ENCODE measurements at regions not wholly inside any gene's neighbourhood (a gene's known extent, or its start where the extent isn't known, plus 50 kb on each side); places are given as distances from the start of the nearest gene placed in this dataset.

- H3K27ac ChIP-seq (ENCODE audit: low read depth, low read length, poor library complexity, severe bottlenecking): no peak overlapping the region
- POLR2A ChIA-PET: no interaction called here
- H3K79me2 ChIP-seq (ENCODE audit: insufficient read depth, low read depth, low read length): no peaks in the 10 kb centered on the region
- H3K4me2 ChIP-seq (ENCODE audit: low read length): no peak overlapping the region
- H3K36me3 ChIP-seq (ENCODE audit: insufficient read depth, low read length): no peaks in the 10 kb centered on the region
- H4K20me1 ChIP-seq (ENCODE audit: insufficient read depth, low read length): no peaks in the 10 kb centered on the region
- intact Hi-C loops (cut with micrococcal nuclease; ENCODE audit: unreplicated experiment): no loop called here
- no peak overlapping the region for H2AFZ ChIP-seq (ENCODE audit: low read length)
- DNase-seq (ENCODE audit: low spot score): no peak
- H3K9me2 ChIP-seq (ENCODE audit: insufficient read depth, low read length): no peaks in the 10 kb centered on the region
- no peaks in the 10 kb centered on the region for H3K4me1 ChIP-seq (ENCODE audit: insufficient read depth, low read length, poor library complexity, severe bottlenecking)
- CTCF ChIA-PET (ENCODE audit: unreplicated experiment): no interaction called here
- no TSS peak for BruUV-seq (replicated peaks)
- H3K4me3 ChIP-seq (ENCODE audit: low read depth, low read length, poor library complexity, severe bottlenecking): no peak overlapping the region
- TF ChIP-seq EZH2phosphoT487 (IDR thresholded peaks at IDR 0.05; ENCODE audit: borderline replicate concordance, low read depth, low read length) (no peak), CTCF (conservative IDR thresholded peaks at IDR 0.05; ENCODE audit: low read length) (no peak)
- H3K9me3 ChIP-seq (ENCODE audit: low read length): no peaks in the 10 kb centered on the region
Observed at GRCh38 chr12:41122894-41123293, 65.2 kb upstream of the PDZRN4 start.

- Histone ChIP-seq H4K20me1 (ENCODE audit: insufficient read depth, low read length) (no peaks in the 10 kb centered on the region), H3K27ac (ENCODE audit: low read depth, low read length, poor library complexity, severe bottlenecking) (no peak overlapping the region), H3K9me2 (ENCODE audit: insufficient read depth, low read length) (no peaks in the 10 kb centered on the region), H2AFZ (ENCODE audit: low read length) (no peak overlapping the region), H3K4me1 (ENCODE audit: insufficient read depth, low read length, poor library complexity, severe bottlenecking) (no peaks in the 10 kb centered on the region), H3K4me2 (ENCODE audit: low read length) (no peak overlapping the region), H3K4me3 (ENCODE audit: low read depth, low read length, poor library complexity, severe bottlenecking) (no peak overlapping the region), H3K36me3 (ENCODE audit: insufficient read depth, low read length) (no peaks in the 10 kb centered on the region), H3K9me3 (ENCODE audit: low read length) (no peaks in the 10 kb centered on the region), H3K79me2 (ENCODE audit: insufficient read depth, low read depth, low read length) (no peaks in the 10 kb centered on the region)
- DNase-seq (ENCODE audit: low spot score): no peak
- POLR2A ChIA-PET: interaction anchor here (1.0 kb wide), 1 partner anchor 240 kb away, joined by 4 read pairs; no protein-coding TSS in a partner anchor
- no TSS peak for BruUV-seq (replicated peaks)
- intact Hi-C loops (cut with micrococcal nuclease; ENCODE audit: unreplicated experiment): no loop called here
- TF ChIP-seq EZH2phosphoT487 (IDR thresholded peaks at IDR 0.05; ENCODE audit: borderline replicate concordance, low read depth, low read length): no peak
- CTCF ChIA-PET (ENCODE audit: unreplicated experiment): no interaction called here
Observed at GRCh38 chr12:41123871-41124270, 64.2 kb upstream of the PDZRN4 start.
